OCI-LY1 (cell line): ENCODE measurements at regions not wholly inside any gene's neighbourhood (a gene's known extent, or its start where the extent isn't known, plus 50 kb on each side); places are given as distances from the start of the nearest gene placed in this dataset.

Experiments used
- H2AFZ ChIP-seq: fragments of 200-600 bp; sonication (generic), shearing (Covaris generic); 2 replicates; pipeline ENCODE4 v1.6.0; 2014; ENCODE audit warnings: antibody characterized with exemption, mild to moderate bottlenecking, low read length
- H3F3A ChIP-seq: fragments of 200-600 bp; sonication (generic), shearing (Covaris generic); 2 replicates; pipeline ENCODE4 v1.6.0; 2014; ENCODE audit warnings: mild to moderate bottlenecking, antibody characterized with exemption, low read length, moderate library complexity; ENCODE audit not compliant: insufficient read depth
- H3K27ac ChIP-seq: fragments of 200-600 bp; sonication (generic); 2 replicates; pipeline ENCODE4 v1.5.1; 2014; ENCODE audit warnings: low read length, mixed run types, mild to moderate bottlenecking, low read depth; ENCODE audit not compliant: poor library complexity, severe bottlenecking
- H3K27me3 ChIP-seq: fragments of 200-600 bp; sonication (generic); 2 replicates; pipeline ENCODE4 v1.6.0; 2014; ENCODE audit warnings: antibody characterized with exemption, mild to moderate bottlenecking, low read length, moderate library complexity; ENCODE audit not compliant: insufficient read depth
- H3K36me3 ChIP-seq: fragments of 200-600 bp; sonication (generic); 2 replicates; pipeline ENCODE4 v1.6.1; 2014; ENCODE audit warnings: mild to moderate bottlenecking, antibody characterized with exemption, low read length, moderate library complexity, mixed read lengths; ENCODE audit not compliant: insufficient read depth
- H3K4me1 ChIP-seq: fragments of 200-600 bp; sonication (generic); 2 replicates; pipeline ENCODE4 v1.5.1; 2014; ENCODE audit warnings: mild to moderate bottlenecking, low read length, moderate library complexity; ENCODE audit not compliant: insufficient read depth, severe bottlenecking
- H3K4me2 ChIP-seq: fragments of 200-600 bp; sonication (generic), shearing (Covaris generic); 2 replicates; pipeline ENCODE4 v1.6.1; 2014; ENCODE audit warnings: low read length
- H3K4me3 ChIP-seq: fragments of 200-600 bp; sonication (generic); 2 replicates; pipeline ENCODE4 v1.5.1; 2014; ENCODE audit warnings: low read length, low read depth, mild to moderate bottlenecking, mixed read lengths; ENCODE audit not compliant: poor library complexity, severe bottlenecking
- H3K79me2 ChIP-seq: fragments of 200-600 bp; shearing (Covaris generic); 2 replicates; pipeline ENCODE4 v1.6.1; 2016; ENCODE audit warnings: mixed run types, low read length, mixed read lengths; ENCODE audit not compliant: insufficient read depth
- H3K9ac ChIP-seq: fragments of 200-600 bp; sonication (generic), shearing (Covaris generic); 2 replicates; pipeline ENCODE4 v1.6.1; 2014; ENCODE audit warnings: mild to moderate bottlenecking, low read length, mixed read lengths
- H3K9me2 ChIP-seq: fragments of 200-600 bp; sonication (generic), shearing (Covaris generic); 2 replicates; pipeline ENCODE4 v1.6.1; 2014; ENCODE audit warnings: low read depth, mild to moderate bottlenecking, low read length, mixed read lengths
- H3K9me3 ChIP-seq: fragments of 200-600 bp; shearing (Covaris generic); 2 replicates; pipeline ENCODE4 v1.6.1; 2014; ENCODE audit warnings: low read length, mixed read lengths
- H4K20me1 ChIP-seq: fragments of 200-600 bp; sonication (generic), shearing (Covaris generic); 2 replicates; pipeline ENCODE4 v1.6.0; 2016; ENCODE audit warnings: mild to moderate bottlenecking, low read length; ENCODE audit not compliant: insufficient read depth
- CTCF ChIP-seq: fragments of 200-600 bp; sonication (generic), shearing (Covaris generic); IDR thresholded peaks from 2 replicates; pipeline ENCODE4 v1.5.1; 2017; ENCODE audit warnings: mild to moderate bottlenecking, antibody characterized with exemption, low read length, moderate library complexity, mixed read lengths
- EZH2 ChIP-seq: fragments of 200-600 bp; sonication (generic), shearing (Covaris generic); IDR thresholded peaks from 2 replicates; pipeline ENCODE4 v1.8.0; 2017; ENCODE audit warnings: borderline replicate concordance, mixed run types, mild to moderate bottlenecking, antibody characterized with exemption, low read length, moderate library complexity, mixed read lengths

- no peaks in the 10 kb centered on the region for H3F3A ChIP-seq
Measured at GRCh38 chr15:35596285-35596684, 50.3 kb upstream of the DPH6 start.

GRCh38 chr15:35602836-35603235, 56.9 kb upstream of the DPH6 start:
- no peak overlapping the region for H3K27ac ChIP-seq
- H2AFZ ChIP-seq, result no peak overlapping the region
- no peak for TF ChIP-seq CTCF
- no peak for TF ChIP-seq EZH2
- H3K4me1 ChIP-seq, result no peaks in the 10 kb centered on the region
- H3F3A ChIP-seq, result no peaks in the 10 kb centered on the region
- H3K27me3 ChIP-seq, result no peaks in the 10 kb centered on the region
- H3K9me3 ChIP-seq, result no peaks in the 10 kb centered on the region
- H3K79me2 ChIP-seq, result no peaks in the 10 kb centered on the region
- H3K36me3 ChIP-seq, result no peaks in the 10 kb centered on the region
- no peak overlapping the region for H3K4me3 ChIP-seq
- H3K9ac ChIP-seq, result no peak overlapping the region
- no peaks in the 10 kb centered on the region for H4K20me1 ChIP-seq
- no peak overlapping the region for H3K4me2 ChIP-seq
- no peaks in the 10 kb centered on the region for H3K9me2 ChIP-seq

More at GRCh38 chr15:35596285-35596684, 50.3 kb upstream of the DPH6 start:
- H3K4me3 ChIP-seq, result no peak overlapping the region
- no peak overlapping the region for H2AFZ ChIP-seq
- H3K36me3 ChIP-seq, result no peaks in the 10 kb centered on the region
- no peaks in the 10 kb centered on the region for H4K20me1 ChIP-seq
- TF ChIP-seq CTCF (no peak), EZH2 (no peak)
- no peak overlapping the region for H3K4me2 ChIP-seq
- no peaks in the 10 kb centered on the region for H3K9me3 ChIP-seq
- H3K27ac ChIP-seq, result no peak overlapping the region
- no peaks in the 10 kb centered on the region for H3K9me2 ChIP-seq
- H3K9ac ChIP-seq, result no peak overlapping the region
- no peaks in the 10 kb centered on the region for H3K27me3 ChIP-seq
- no peaks in the 10 kb centered on the region for H3K79me2 ChIP-seq
- H3K4me1 ChIP-seq, result no peaks in the 10 kb centered on the region

- Histone ChIP-seq H2AFZ (no peak overlapping the region), H3K27ac (no peak overlapping the region), H3K4me2 (no peak overlapping the region), H3K79me2 (no peaks in the 10 kb centered on the region), H3K4me1 (no peaks in the 10 kb centered on the region), H4K20me1 (no peaks in the 10 kb centered on the region), H3K9me3 (no peaks in the 10 kb centered on the region), H3F3A (no peaks in the 10 kb centered on the region), H3K36me3 (no peaks in the 10 kb centered on the region), H3K27me3 (no peaks in the 10 kb centered on the region), H3K9me2 (no peaks in the 10 kb centered on the region), H3K9ac (no peak overlapping the region), H3K4me3 (no peak overlapping the region)
- TF ChIP-seq EZH2 (no peak), CTCF (no peak)
Measured at GRCh38 chr15:35603301-35603700, 57.3 kb upstream of the DPH6 start.
